H9 (cell line): ENCODE measurements at regions not wholly inside any gene's neighbourhood (a gene's known extent, or its start where the extent isn't known, plus 50 kb on each side); places are given as distances from the start of the nearest gene placed in this dataset.

Experiments used
- DNase-seq: peaks from one replicate; pipeline ENCODE4 v3.0.0-alpha.2; 2017
- H2AFZ ChIP-seq: one replicate; pipeline ENCODE4 v1.6.1; 2013; ENCODE audit warnings: mild to moderate bottlenecking, low read length, control low read depth, moderate library complexity
- H2AK5ac ChIP-seq: 2 replicates; pipeline ENCODE4 v1.6.1; 2013; ENCODE audit warnings: low read length, control low read depth, mixed read lengths; ENCODE audit not compliant: insufficient read length
- H2BK120ac ChIP-seq: one replicate; pipeline ENCODE4 v1.6.1; 2013; ENCODE audit warnings: low read depth, mild to moderate bottlenecking, low read length, control low read depth, inconsistent platforms; ENCODE audit not compliant: poor library complexity, severe bottlenecking
- H2BK12ac ChIP-seq: 2 replicates; pipeline ENCODE4 v1.6.1; 2013; ENCODE audit warnings: low read length, control low read depth, mixed read lengths, low read depth; ENCODE audit not compliant: insufficient read length
- H2BK15ac ChIP-seq: 2 replicates; pipeline ENCODE4 v1.6.1; 2013; ENCODE audit warnings: low read depth, low read length, control low read depth
- H2BK20ac ChIP-seq: one replicate; pipeline ENCODE4 v1.6.1; 2013; ENCODE audit warnings: low read depth, mild to moderate bottlenecking, low read length, control low read depth, inconsistent platforms; ENCODE audit not compliant: poor library complexity, severe bottlenecking
- H2BK5ac ChIP-seq: 2 replicates; pipeline ENCODE4 v1.6.1; 2013; ENCODE audit warnings: low read length, control low read depth, mixed read lengths; ENCODE audit not compliant: insufficient read length
- H3K14ac ChIP-seq: 2 replicates; pipeline ENCODE4 v1.6.1; 2013; ENCODE audit warnings: low read length, control low read depth; ENCODE audit not compliant: insufficient read depth
- H3K18ac ChIP-seq: 2 replicates; pipeline ENCODE4 v1.6.1; 2013; ENCODE audit warnings: low read depth, mild to moderate bottlenecking, mixed read lengths, low read length, control low read depth; ENCODE audit not compliant: insufficient read length
- H3K23ac ChIP-seq: 2 replicates; pipeline ENCODE4 v1.6.1; 2013; ENCODE audit warnings: low read length, control low read depth, mixed read lengths, low read depth; ENCODE audit not compliant: insufficient read length
- H3K23me2 ChIP-seq: 2 replicates; pipeline ENCODE4 v1.6.1; 2013; ENCODE audit warnings: low read depth, mild to moderate bottlenecking, mixed read lengths, low read length, control low read depth; ENCODE audit not compliant: insufficient read length, poor library complexity, severe bottlenecking
- H3K27ac ChIP-seq: 2 replicates; pipeline ENCODE4 v1.5.1; 2013; ENCODE audit warnings: low read length, control low read depth, mixed read lengths, low read depth; ENCODE audit not compliant: insufficient read length
- H3K27me3 ChIP-seq: 2 replicates; pipeline ENCODE4 v1.6.1; 2013; ENCODE audit warnings: low read length, control low read depth, inconsistent platforms; ENCODE audit not compliant: insufficient read depth
- H3K4ac ChIP-seq: 2 replicates; pipeline ENCODE4 v1.6.1; 2013; ENCODE audit warnings: low read depth, mild to moderate bottlenecking, control low read depth, inconsistent platforms, low read length, moderate library complexity
- H3K4me1 ChIP-seq: 2 replicates; pipeline ENCODE4 v1.6.1; 2013; ENCODE audit warnings: low read length, control low read depth, inconsistent platforms; ENCODE audit not compliant: insufficient read depth
- H3K4me2 ChIP-seq: 2 replicates; pipeline ENCODE4 v1.6.1; 2013; ENCODE audit warnings: low read length, control low read depth, mixed read lengths; ENCODE audit not compliant: insufficient read length, insufficient read depth
- H3K56ac ChIP-seq: 2 replicates; pipeline ENCODE4 v1.6.1; 2013; ENCODE audit warnings: low read depth, mild to moderate bottlenecking, mixed read lengths, low read length, control low read depth; ENCODE audit not compliant: insufficient read length
- H3K79me1 ChIP-seq: 2 replicates; pipeline ENCODE4 v1.6.1; 2013; ENCODE audit warnings: low read depth, mild to moderate bottlenecking, moderate library complexity, low read length, control low read depth, inconsistent platforms; ENCODE audit not compliant: insufficient read depth, poor library complexity, severe bottlenecking
- H3K79me2 ChIP-seq: 2 replicates; pipeline ENCODE4 v1.6.1; 2013; ENCODE audit warnings: low read length, control low read depth, inconsistent platforms; ENCODE audit not compliant: insufficient read depth
- H3K9ac ChIP-seq: 2 replicates; pipeline ENCODE4 v1.6.1; 2013; ENCODE audit warnings: low read length, control low read depth, mixed read lengths; ENCODE audit not compliant: insufficient read length; ENCODE audit errors: extremely low read depth
- H3K9me3 ChIP-seq: one replicate; pipeline ENCODE4 v1.6.1; 2013; ENCODE audit warnings: low read depth, low read length, inconsistent platforms; ENCODE audit not compliant: control insufficient read depth
- H3T11ph ChIP-seq: one replicate; pipeline ENCODE4 v1.6.1; 2013; ENCODE audit warnings: mild to moderate bottlenecking, low read length, control low read depth, inconsistent platforms
- H4K20me1 ChIP-seq: one replicate; pipeline ENCODE4 v1.6.1; 2013; ENCODE audit not compliant: control insufficient read depth, insufficient read length, insufficient read depth
- H4K5ac ChIP-seq: 2 replicates; pipeline ENCODE4 v1.6.1; 2013; ENCODE audit warnings: low read depth, mild to moderate bottlenecking, mixed read lengths, low read length, control low read depth; ENCODE audit not compliant: insufficient read length
- H4K8ac ChIP-seq: replicated peaks from 2 replicates; pipeline ENCODE4 v1.6.1; 2013; ENCODE audit warnings: low read length, control low read depth, mixed read lengths, low read depth; ENCODE audit not compliant: insufficient read length
- H4K91ac ChIP-seq: 2 replicates; pipeline ENCODE4 v1.6.1; 2013; ENCODE audit warnings: low read depth, mild to moderate bottlenecking, moderate library complexity, mixed read lengths, low read length, control low read depth; ENCODE audit not compliant: insufficient read length
- H3K27ac Mint-ChIP-seq, 3 experiments: 2 replicates in 2 of 3; 3 replicates in 1 of 3; pipeline ENCODE4 v1.8.0; 2020 to 2021; ENCODE audit warnings: mixed read lengths in 3 of 3, mild to moderate bottlenecking in 1 of 3, moderate library complexity in 1 of 3
- H3K27me3 Mint-ChIP-seq: 2 replicates; pipeline ENCODE4 v1.8.0; 2021; ENCODE audit warnings: low read depth, mild to moderate bottlenecking, moderate library complexity, mixed read lengths
- H3K36me3 Mint-ChIP-seq, 3 experiments: 2 replicates in 2 of 3; 3 replicates in 1 of 3; pipeline ENCODE4 v1.8.0; 2020 to 2021; ENCODE audit warnings: low read depth in 3 of 3, mixed read lengths in 3 of 3; ENCODE audit not compliant: insufficient read depth in 1 of 3
- H3K4me1 Mint-ChIP-seq, 2 experiments: 2 replicates each; pipeline ENCODE4 v1.8.0; 2020; ENCODE audit warnings: mixed read lengths in 2 of 2
- H3K4me3 Mint-ChIP-seq, 2 experiments: 2 replicates in 1 of 2; 3 replicates in 1 of 2; pipeline ENCODE4 v1.8.0; 2020 to 2021; ENCODE audit warnings: mild to moderate bottlenecking in 2 of 2, mixed read lengths in 2 of 2, moderate library complexity in 1 of 2
- H3K9me3 Mint-ChIP-seq, 2 experiments: 2 replicates in 1 of 2; 3 replicates in 1 of 2; pipeline ENCODE4 v1.8.0; 2020; ENCODE audit warnings: mild to moderate bottlenecking in 2 of 2, mixed read lengths in 2 of 2, moderate library complexity in 1 of 2
- CTCF ChIP-seq: fragments of 200-600 bp; sonication (generic); conservative IDR thresholded peaks from 3 replicates; pipeline ENCODE4 v1.8.0; 2021; ENCODE audit warnings: antibody characterized with exemption, mild to moderate bottlenecking
- WGBS: extraction: QIAGEN DNeasy Blood & Tissue Kit; methylation state at CpG from one replicate; pipeline ENCODE4 v1.1.7; 2013; ENCODE audit warnings: missing lambda C conversion rate, low lambda C conversion rate, mixed read lengths; ENCODE audit not compliant: insufficient read length; ENCODE audit errors: extremely low coverage; 5-methylcytosine and 5-hydroxymethylcytosine counted together

GRCh38 chr1:194640322-194640721 lies 1453.9 kb upstream of the B3GALT2 start:
- Histone ChIP-seq H2BK20ac (no peak overlapping the region), H2BK12ac (no peak overlapping the region), H3K9me3 (no peaks in the 10 kb centered on the region), H3K4me2 (no peak overlapping the region), H3K4ac (no peak overlapping the region), H4K20me1 (no peaks in the 10 kb centered on the region), H4K8ac (no peak overlapping the region), H3K4me1 (no peaks in the 10 kb centered on the region), H3K79me1 (no peaks in the 10 kb centered on the region), H3K27me3 (no peaks in the 10 kb centered on the region), H3K9ac (no peak overlapping the region), H2BK5ac (no peak overlapping the region), H3K79me2 (no peaks in the 10 kb centered on the region), H2BK120ac (no peak overlapping the region), H3K56ac (no peak overlapping the region), H4K91ac (no peak overlapping the region), H3K23me2 (no peaks in the 10 kb centered on the region), H3K18ac (no peak overlapping the region), H2AK5ac (no peak overlapping the region), H2AFZ (no peak overlapping the region), H3K23ac (no peak overlapping the region), H2BK15ac (no peak overlapping the region), H3T11ph (no peak overlapping the region), H4K5ac (no peak overlapping the region), H3K27ac (no peak overlapping the region), H3K14ac (no peak overlapping the region)
- Mint-ChIP-seq H3K27ac (no peak overlapping the region), H3K36me3 (peaks cover 0 to 7% (median 1%) of the 10 kb centered on the region in 3 experiments; a peak in 5 of 7 replicates), H3K9me3 (peaks cover 13 to 14% of the 10 kb centered on the region in 2 experiments; a peak in 4 of 5 replicates), H3K4me3 (no peak overlapping the region), H3K27me3 (no peaks in the 10 kb centered on the region), H3K4me1 (no peaks in the 10 kb centered on the region)
- no peak for TF ChIP-seq CTCF
- WGBS = no CpG with 5 or more reads among the region's 2 CpGs
- DNase-seq = no peak
